HepG2 (cell line): ENCODE measurements at regions not wholly inside any gene's neighbourhood (a gene's known extent, or its start where the extent isn't known, plus 50 kb on each side); places are given as distances from the start of the nearest gene placed in this dataset.

Experiments
- ATAC-seq: fragments of 200-7000 bp; cut with Tn5 transposase; 3 replicates; pipeline ENCODE4 v1.9.1; 2020; ENCODE audit warnings: mild to moderate bottlenecking, moderate library complexity
- BruUV-seq: library from RNA; stranded (reverse); fragments of 400-500 nt; replicated peaks from 2 replicates; lab custom pipeline; 2021; lab: Mats Ljungman, UMichigan
- CTCF ChIA-PET: fragments of 300-600 bp; formaldehyde crosslinking; extraction: SDS; loops from one replicate; lab custom pipeline; 2021; ENCODE audit warnings: low total read pairs, inconsistent platforms, low intra/inter-chr PET ratio; lab: Yijun Ruan, JAX
- POLR2A ChIA-PET: fragments of 350-600 bp; sonication (Branson Sonifier 250); formaldehyde crosslinking; loops from one replicate; lab custom pipeline; 2020; ENCODE audit warnings: antibody characterized with exemption, inconsistent platforms; lab: Yijun Ruan, JAX
- DNase-seq: peaks from one replicate; pipeline ENCODE4 v3.0.0-alpha.2; 2015; ENCODE audit warnings: low spot score
- FAIRE-seq: peaks from 3 replicates; lab custom pipeline; 2011; peaks lifted over from hg19 to GRCh38; lab: Jason Lieb, UNC
- H2AFZ ChIP-seq: one replicate; pipeline ENCODE4 v1.6.1; 2011; ENCODE audit warnings: low read length, inconsistent platforms
- H3K27ac ChIP-seq: fragments of 300-600 bp; 3 replicates; pipeline ENCODE4 v1.8.0; 2011; ENCODE audit warnings: mixed run types, mild to moderate bottlenecking, mixed read lengths, low read length, inconsistent platforms; ENCODE audit not compliant: insufficient read depth; ENCODE audit errors: extremely low read length
- H3K27me3 ChIP-seq, 2 experiments: fragments of 200-600 bp in 1 of 2; 2 replicates in 1 of 2; 3 replicates in 1 of 2; pipeline versions ENCODE4 v1.6.0 to v1.8.0; 2011; ENCODE audit warnings: low read length in 2 of 2, mild to moderate bottlenecking in 2 of 2, moderate library complexity in 2 of 2, inconsistent platforms in 1 of 2; ENCODE audit not compliant: insufficient read depth in 2 of 2, control insufficient read depth in 1 of 2
- H3K36me3 ChIP-seq, 2 experiments: fragments of 200-600 bp in 1 of 2; replicated peaks in 1 of 2; 2 replicates in 1 of 2; 3 replicates in 1 of 2; pipeline versions ENCODE4 v1.5.1 to v1.8.0; 2011; ENCODE audit warnings: low read length in 2 of 2, inconsistent platforms in 1 of 2; ENCODE audit not compliant: insufficient read depth in 2 of 2, control insufficient read depth in 1 of 2
- H3K4me1 ChIP-seq: 2 replicates; pipeline ENCODE4 v1.5.1; 2012; ENCODE audit warnings: low read length, inconsistent platforms; ENCODE audit not compliant: insufficient read depth
- H3K4me2 ChIP-seq: 2 replicates; pipeline ENCODE4 v1.6.0; 2011; ENCODE audit warnings: low read depth, low read length, inconsistent platforms
- H3K4me3 ChIP-seq, 3 experiments: fragments of 200-600 bp in 1 of 3; sonication (generic), shearing (Covaris generic) in 1 of 3; replicated peaks in 1 of 3; 2 replicates each; pipeline ENCODE4 v1.5.1; 2011 to 2016; ENCODE audit warnings: low read length in 3 of 3, inconsistent platforms in 2 of 3, low read depth in 2 of 3, mild to moderate bottlenecking in 2 of 3, control low read depth in 1 of 3, mixed read lengths in 1 of 3; ENCODE audit not compliant: insufficient read depth in 1 of 3
- H3K79me2 ChIP-seq: one replicate; pipeline ENCODE4 v1.6.1; 2011; ENCODE audit warnings: low read length, inconsistent platforms; ENCODE audit not compliant: insufficient read depth
- H3K9ac ChIP-seq: 2 replicates; pipeline ENCODE4 v1.6.0; 2011; ENCODE audit warnings: mild to moderate bottlenecking, low read depth, low read length, inconsistent platforms; ENCODE audit not compliant: insufficient read depth
- H3K9me3 ChIP-seq: 2 replicates; pipeline ENCODE4 v1.5.1; 2012; ENCODE audit warnings: mild to moderate bottlenecking, low read length
- H4K20me1 ChIP-seq: 2 replicates; pipeline ENCODE4 v1.6.0; 2011; ENCODE audit warnings: inconsistent platforms, mild to moderate bottlenecking, low read length, moderate library complexity; ENCODE audit not compliant: insufficient read depth
- GPN1 ChIP-seq: sonication (generic); formaldehyde crosslinking; IDR thresholded peaks from 2 replicates; pipeline ENCODE4 v1.5.1; 2020; ENCODE audit warnings: missing genetic modification reagents, borderline replicate concordance
- GTF3A ChIP-seq: sonication (generic); formaldehyde crosslinking; conservative IDR thresholded peaks from 2 replicates; pipeline ENCODE4 v1.4.0; 2020; ENCODE audit warnings: mild to moderate bottlenecking, missing genetic modification reagents
- IRF9 ChIP-seq: sonication (generic); formaldehyde crosslinking; IDR thresholded peaks from 2 replicates; pipeline ENCODE4 v1.8.0; 2022; ENCODE audit warnings: missing genetic modification reagents, mild to moderate bottlenecking, borderline replicate concordance
- KAT8 ChIP-seq: IDR thresholded peaks from 2 replicates; pipeline ENCODE4 v1.6.1; 2016; ENCODE audit warnings: missing genetic modification reagents, missing compliant biosample characterization
- NR3C1 ChIP-seq: sonication (generic); formaldehyde crosslinking; IDR thresholded peaks from 2 replicates; pipeline ENCODE4 v1.4.0; 2020; ENCODE audit warnings: missing genetic modification reagents
- U2AF2 ChIP-seq: fragments of 200-400 bp; formaldehyde crosslinking; IDR thresholded peaks from 2 replicates; pipeline ENCODE4 v1.6.1; 2017; ENCODE audit warnings: low read depth, mild to moderate bottlenecking, low read length
- ZBTB43 ChIP-seq: sonication (generic); formaldehyde crosslinking; conservative IDR thresholded peaks from 2 replicates; pipeline ENCODE4 v1.4.0; 2020; ENCODE audit warnings: missing genetic modification reagents
- ZNF3 ChIP-seq: IDR thresholded peaks from 2 replicates; pipeline ENCODE4 v1.7.0; 2017; ENCODE audit warnings: inconsistent platforms
- ZNF331 ChIP-seq: sonication (generic); formaldehyde crosslinking; IDR thresholded peaks from 2 replicates; pipeline ENCODE4 v1.4.0; 2020; ENCODE audit warnings: missing genetic modification reagents
- ZNF343 ChIP-seq: sonication (generic); formaldehyde crosslinking; IDR thresholded peaks from 2 replicates; pipeline ENCODE4 v1.4.0; 2020; ENCODE audit warnings: mild to moderate bottlenecking, missing genetic modification reagents
- ZNF367 ChIP-seq: sonication (generic); formaldehyde crosslinking; IDR thresholded peaks from 2 replicates; pipeline ENCODE4 v1.4.0; 2020; ENCODE audit warnings: missing genetic modification reagents, borderline replicate concordance
- ZNF710 ChIP-seq: sonication (generic); formaldehyde crosslinking; IDR thresholded peaks from 2 replicates; pipeline ENCODE4 v1.5.0; 2020; ENCODE audit warnings: mild to moderate bottlenecking, missing genetic modification reagents, borderline replicate concordance
- ZNF839 ChIP-seq: sonication (generic); formaldehyde crosslinking; IDR thresholded peaks from 2 replicates; pipeline ENCODE4 v1.4.0; 2020; ENCODE audit warnings: missing genetic modification reagents, mild to moderate bottlenecking, borderline replicate concordance
- WGBS: methylation state at CpG from one replicate; pipeline ENCODE4 v1.1.6; 2017; ENCODE audit warnings: low lambda C conversion rate; 5-methylcytosine and 5-hydroxymethylcytosine counted together
- in situ Hi-C: cut with HindIII; loops from 2 replicates; pipeline ENCODE4 v1.10.0; 2017; ENCODE audit warnings: low pct_unique_long_range_greater_than_20kb; ENCODE audit not compliant: extremely low pct_ligation_motif_present
- intact Hi-C: fragments of 100-400 bp; cut with micrococcal nuclease; formaldehyde crosslinking; loops from one replicate; pipeline ENCODE4 v1.10.0; 2022; ENCODE audit not compliant: unreplicated experiment

GRCh38 chr9:124198948-124199347 is 58.8 kb upstream of the NEK6 start:
- FAIRE-seq, result no peak
- Histone ChIP-seq H3K27ac (no peak overlapping the region), H3K79me2 (no peaks in the 10 kb centered on the region), H2AFZ (no peak overlapping the region), H3K4me2 (no peak overlapping the region), H3K27me3 (peaks cover 0 to 10% of the 10 kb centered on the region in 2 experiments; a peak in 4 of 5 replicates), H3K4me1 (peaks cover 10% of the 10 kb centered on the region; the same call in 1 of the 2 replicates), H3K9ac (no peak overlapping the region), H3K36me3 (no peaks in the 10 kb centered on the region), H3K9me3 (peaks cover 7% of the 10 kb centered on the region; the same call in 1 of the 2 replicates), H4K20me1 (no peaks in the 10 kb centered on the region), H3K4me3 (no peak overlapping the region)
- intact Hi-C loops, result no loop called here
- no TSS peak for BruUV-seq
- no peak for TF ChIP-seq ZNF343 (CRISPR knock-in tag)
- TF ChIP-seq ZNF710 (CRISPR knock-in tag), result no peak
- in situ Hi-C loops, result no loop called here
- no peak for ATAC-seq
- CTCF ChIA-PET, result no interaction called here
- 53% methylated on average over 4 of the region's 4 CpGs for WGBS
- DNase-seq, result no peak
- POLR2A ChIA-PET, result no interaction called here

- H2AFZ ChIP-seq, result no peak overlapping the region
- peaks cover 10% of the 10 kb centered on the region; the same call in 1 of the 2 replicates for H3K4me1 ChIP-seq
- no peak overlapping the region for H3K27ac ChIP-seq
- no peak overlapping the region for H3K4me3 ChIP-seq
- intact Hi-C loops, result no loop called here
- no peak for FAIRE-seq
- no peak overlapping the region for H3K4me2 ChIP-seq
- no peak for ATAC-seq
- in situ Hi-C loops, result no loop called here
- H3K79me2 ChIP-seq, result no peaks in the 10 kb centered on the region
- no peaks in the 10 kb centered on the region for H4K20me1 ChIP-seq
- no TSS peak for BruUV-seq
- POLR2A ChIA-PET, result no interaction called here
- DNase-seq, result no peak
- CTCF ChIA-PET, result no interaction called here
- H3K9me3 ChIP-seq, result peaks cover 7% of the 10 kb centered on the region; the same call in 1 of the 2 replicates
- H3K9ac ChIP-seq, result no peak overlapping the region
- no peaks in the 10 kb centered on the region for H3K36me3 ChIP-seq
- WGBS, result 20% methylated on average over 3 of the region's 3 CpGs
- TF ChIP-seq U2AF2 (no peak), KAT8 (CRISPR knock-in tag) (no peak), ZNF367 (CRISPR knock-in tag) (no peak), NR3C1 (CRISPR knock-in tag) (no peak), ZNF3 (CRISPR knock-in tag) (no peak), ZNF839 (CRISPR knock-in tag) (no peak), GPN1 (CRISPR knock-in tag) (no peak), ZBTB43 (no peak), GTF3A (CRISPR knock-in tag) (no peak), ZNF331 (CRISPR knock-in tag) (no peak), IRF9 (CRISPR knock-in tag) (no peak)
- peaks cover 0 to 11% of the 10 kb centered on the region in 2 experiments; a peak in 4 of 5 replicates for H3K27me3 ChIP-seq
Observed at GRCh38 chr9:124199474-124199873, 58.3 kb upstream of the NEK6 start.
